Left ventricle myocardium inferior (tissue), 1 donor: ENCODE measurements at regions not wholly inside any gene's neighbourhood (a gene's known extent, or its start where the extent isn't known, plus 50 kb on each side); places are given as distances from the start of the nearest gene placed in this dataset.

ENCODE experiments used
- DNase-seq: peaks from one replicate; pipeline ENCODE4 v3.0.0-alpha.2; 2020
- H3K27ac ChIP-seq: fragments of 200-600 bp; replicated peaks from 2 replicates; pipeline ENCODE4 v1.8.0; 2021
- H3K27me3 ChIP-seq: fragments of 200-600 bp; 2 replicates; pipeline ENCODE4 v1.8.0; 2021; ENCODE audit warnings: low read depth
- H3K36me3 ChIP-seq: fragments of 200-600 bp; 2 replicates; pipeline ENCODE4 v1.8.0; 2021
- H3K4me1 ChIP-seq: fragments of 200-600 bp; 2 replicates; pipeline ENCODE4 v1.8.0; 2021
- H3K4me3 ChIP-seq: fragments of 200-600 bp; 2 replicates; pipeline ENCODE4 v1.8.0; 2021; ENCODE audit warnings: mild to moderate bottlenecking, moderate library complexity
- H3K9me3 ChIP-seq: fragments of 200-600 bp; replicated peaks from 2 replicates; pipeline ENCODE4 v1.8.0; 2021
- CTCF ChIP-seq: fragments of 200-600 bp; IDR thresholded peaks from 2 replicates; pipeline ENCODE4 v1.8.0; 2021; ENCODE audit warnings: antibody characterized with exemption, mild to moderate bottlenecking, borderline replicate concordance
- intact Hi-C: fragments of 100-400 bp; cut with micrococcal nuclease; formaldehyde crosslinking; loops from one replicate; pipeline ENCODE4 v1.11.0; 2022
- donor health status: DM: no; HTN: yes; CAD: no; lungs with severe emphysema.

- no peak overlapping the region for H3K4me3 ChIP-seq
- intact Hi-C loops, result no loop called here
- H3K27ac ChIP-seq, result no peak overlapping the region
- no peak for TF ChIP-seq CTCF
- no peak for DNase-seq
- H3K27me3 ChIP-seq, result no peaks in the 10 kb centered on the region
- H3K9me3 ChIP-seq, result no peaks in the 10 kb centered on the region
- no peaks in the 10 kb centered on the region for H3K36me3 ChIP-seq
- H3K4me1 ChIP-seq, result no peaks in the 10 kb centered on the region
These were observed 2018.0 kb upstream of the PCDH20 start for GRCh38 chr13:63433546-63434150.

- no peak for DNase-seq
- Histone ChIP-seq H3K27me3 (no peaks in the 10 kb centered on the region), H3K4me1 (no peaks in the 10 kb centered on the region), H3K27ac (no peak overlapping the region), H3K9me3 (peaks cover 11% of the 10 kb centered on the region), H3K4me3 (no peak overlapping the region), H3K36me3 (no peaks in the 10 kb centered on the region)
- intact Hi-C loops, result no loop called here
- no peak for TF ChIP-seq CTCF
These were observed 2011.5 kb upstream of the PCDH20 start for GRCh38 chr13:63427170-63427569.

- TF ChIP-seq CTCF, result no peak
- Histone ChIP-seq H3K4me1 (no peaks in the 10 kb centered on the region), H3K27me3 (no peaks in the 10 kb centered on the region), H3K36me3 (no peaks in the 10 kb centered on the region), H3K4me3 (no peak overlapping the region), H3K27ac (no peak overlapping the region), H3K9me3 (peaks cover 11% of the 10 kb centered on the region)
- DNase-seq, result no peak
- intact Hi-C loops, result no loop called here
These were observed 2009.5 kb upstream of the PCDH20 start for GRCh38 chr13:63425131-63425530.

GRCh38 chr13:63421123-63421522, 2005.5 kb upstream of the PCDH20 start:
- intact Hi-C loops, result no loop called here
- Histone ChIP-seq H3K4me1 (no peaks in the 10 kb centered on the region), H3K36me3 (no peaks in the 10 kb centered on the region), H3K27me3 (no peaks in the 10 kb centered on the region), H3K9me3 (peaks cover 11% of the 10 kb centered on the region), H3K4me3 (no peak overlapping the region), H3K27ac (no peak overlapping the region)
- TF ChIP-seq CTCF, result no peak
- no peak for DNase-seq

GRCh38 chr13:63420685-63421084, 2005.0 kb upstream of the PCDH20 start:
- no peak for DNase-seq
- intact Hi-C loops, result no loop called here
- TF ChIP-seq CTCF, result no peak

More at GRCh38 chr13:63420685-63421084, 2005.0 kb upstream of the PCDH20 start:
- no peak overlapping the region for H3K4me3 ChIP-seq
- H3K9me3 ChIP-seq, result peaks cover 10% of the 10 kb centered on the region
- no peaks in the 10 kb centered on the region for H3K36me3 ChIP-seq
- H3K27ac ChIP-seq, result no peak overlapping the region
- H3K4me1 ChIP-seq, result no peaks in the 10 kb centered on the region
- H3K27me3 ChIP-seq, result no peaks in the 10 kb centered on the region
